Glutamatergic neuron (in vitro differentiated cells): ENCODE measurements at regions not wholly inside any gene's neighbourhood (a gene's known extent, or its start where the extent isn't known, plus 50 kb on each side); places are given as distances from the start of the nearest gene placed in this dataset.

Experiments used
- DNase-seq: peaks from one replicate; pipeline ENCODE4 v3.0.0; 2022
- H3K27ac Mint-ChIP-seq: one replicate; pipeline ENCODE4 v1.8.0; 2020; ENCODE audit warnings: mild to moderate bottlenecking, mixed read lengths, inconsistent platforms; ENCODE audit not compliant: unreplicated experiment
- H3K27me3 Mint-ChIP-seq: one replicate; pipeline ENCODE4 v1.8.0; 2020; ENCODE audit warnings: mild to moderate bottlenecking, moderate library complexity, mixed read lengths, inconsistent platforms; ENCODE audit not compliant: unreplicated experiment
- H3K36me3 Mint-ChIP-seq: one replicate; pipeline ENCODE4 v1.8.0; 2020; ENCODE audit warnings: mild to moderate bottlenecking, mixed read lengths, inconsistent platforms; ENCODE audit not compliant: unreplicated experiment
- H3K4me1 Mint-ChIP-seq: one replicate; pipeline ENCODE4 v1.8.0; 2020; ENCODE audit warnings: mild to moderate bottlenecking, low read depth, mixed read lengths, inconsistent platforms; ENCODE audit not compliant: unreplicated experiment
- H3K4me3 Mint-ChIP-seq: one replicate; pipeline ENCODE4 v1.8.0; 2020; ENCODE audit warnings: mild to moderate bottlenecking, mixed read lengths, inconsistent platforms; ENCODE audit not compliant: unreplicated experiment
- H3K9me3 Mint-ChIP-seq: one replicate; pipeline ENCODE4 v1.8.0; 2020; ENCODE audit warnings: mild to moderate bottlenecking, moderate library complexity, mixed read lengths, inconsistent platforms; ENCODE audit not compliant: unreplicated experiment
- TF ChIP-seq, protein P1 (sequence below): fragments of 200-600 bp; sonication (generic); IDR thresholded peaks from one replicate; pipeline ENCODE4 v1.5.0; 2021; ENCODE audit not compliant: partially characterized antibody, unreplicated experiment

DNA sequence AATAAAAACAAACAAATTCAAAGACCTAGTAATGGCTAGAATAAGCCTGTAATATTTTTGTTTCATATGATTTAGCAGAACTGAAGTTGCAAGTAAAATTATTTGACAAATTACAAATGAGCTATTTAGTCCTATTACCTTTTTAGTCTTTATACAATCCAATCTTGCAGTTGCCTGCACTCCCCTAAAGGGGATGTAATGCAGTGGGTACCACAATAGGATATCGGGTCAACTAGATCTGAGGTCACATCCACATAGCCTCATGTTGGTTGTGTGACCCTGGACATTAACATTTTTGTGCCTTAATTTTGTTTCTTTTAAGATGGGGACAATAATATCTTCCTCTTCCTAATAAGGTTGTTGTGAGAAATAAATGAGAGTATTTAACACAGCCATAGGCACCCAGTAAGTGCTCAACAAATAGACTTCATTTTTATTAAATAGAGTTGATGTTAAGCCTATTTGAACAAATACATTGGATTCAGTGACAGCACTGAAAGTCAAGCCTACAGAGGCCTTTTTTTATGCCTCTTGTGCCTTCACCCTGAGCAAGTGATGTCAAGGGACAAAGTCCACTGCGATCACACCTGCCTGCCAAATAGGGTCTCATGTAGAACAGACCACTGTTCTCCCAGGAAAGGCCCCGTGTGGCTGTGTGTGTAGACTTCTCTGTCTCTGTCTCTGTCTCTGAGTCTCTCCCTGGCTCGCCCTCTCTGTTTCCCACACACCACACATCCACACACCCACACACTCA, 124.8 kb downstream of the EVX1 start:
- DNase-seq, result no peak
- no peaks in the 10 kb centered on the region for H3K27me3 Mint-ChIP-seq
- no peaks in the 10 kb centered on the region for H3K36me3 Mint-ChIP-seq
- TF ChIP-seq, protein P1, sequence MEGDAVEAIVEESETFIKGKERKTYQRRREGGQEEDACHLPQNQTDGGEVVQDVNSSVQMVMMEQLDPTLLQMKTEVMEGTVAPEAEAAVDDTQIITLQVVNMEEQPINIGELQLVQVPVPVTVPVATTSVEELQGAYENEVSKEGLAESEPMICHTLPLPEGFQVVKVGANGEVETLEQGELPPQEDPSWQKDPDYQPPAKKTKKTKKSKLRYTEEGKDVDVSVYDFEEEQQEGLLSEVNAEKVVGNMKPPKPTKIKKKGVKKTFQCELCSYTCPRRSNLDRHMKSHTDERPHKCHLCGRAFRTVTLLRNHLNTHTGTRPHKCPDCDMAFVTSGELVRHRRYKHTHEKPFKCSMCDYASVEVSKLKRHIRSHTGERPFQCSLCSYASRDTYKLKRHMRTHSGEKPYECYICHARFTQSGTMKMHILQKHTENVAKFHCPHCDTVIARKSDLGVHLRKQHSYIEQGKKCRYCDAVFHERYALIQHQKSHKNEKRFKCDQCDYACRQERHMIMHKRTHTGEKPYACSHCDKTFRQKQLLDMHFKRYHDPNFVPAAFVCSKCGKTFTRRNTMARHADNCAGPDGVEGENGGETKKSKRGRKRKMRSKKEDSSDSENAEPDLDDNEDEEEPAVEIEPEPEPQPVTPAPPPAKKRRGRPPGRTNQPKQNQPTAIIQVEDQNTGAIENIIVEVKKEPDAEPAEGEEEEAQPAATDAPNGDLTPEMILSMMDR, result no peak
- H3K9me3 Mint-ChIP-seq, result no peaks in the 10 kb centered on the region
- H3K27ac Mint-ChIP-seq, result no peak overlapping the region
- H3K4me3 Mint-ChIP-seq, result no peak overlapping the region
- no peaks in the 10 kb centered on the region for H3K4me1 Mint-ChIP-seq

DNA sequence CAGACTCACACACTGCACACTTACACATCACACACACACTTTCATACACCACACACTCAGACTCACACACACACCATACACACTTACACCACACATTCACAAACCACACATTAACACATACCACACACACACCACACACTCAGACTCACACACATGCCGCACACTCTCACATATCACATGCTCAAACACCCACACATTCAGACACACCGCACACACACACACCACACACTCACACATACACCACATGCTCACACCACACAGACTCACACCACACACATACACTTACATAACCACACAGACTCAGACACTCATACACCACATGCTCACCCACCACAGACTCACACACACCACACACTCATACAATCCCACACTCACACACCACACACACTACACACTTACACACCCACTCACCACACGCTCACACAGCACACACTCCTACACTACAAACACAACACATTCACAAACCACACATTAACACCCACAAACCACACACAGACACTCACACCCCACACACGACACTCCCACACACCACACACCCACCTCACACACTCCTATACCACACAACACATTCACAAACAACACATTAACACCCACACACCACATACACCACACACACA, 125.4 kb downstream of the EVX1 start:
- Mint-ChIP-seq H3K9me3 (no peaks in the 10 kb centered on the region), H3K4me1 (no peaks in the 10 kb centered on the region), H3K27ac (no peak overlapping the region), H3K4me3 (no peak overlapping the region), H3K36me3 (no peaks in the 10 kb centered on the region), H3K27me3 (no peaks in the 10 kb centered on the region)
- TF ChIP-seq, protein P1, result no peak
- DNase-seq, result no peak

DNA sequence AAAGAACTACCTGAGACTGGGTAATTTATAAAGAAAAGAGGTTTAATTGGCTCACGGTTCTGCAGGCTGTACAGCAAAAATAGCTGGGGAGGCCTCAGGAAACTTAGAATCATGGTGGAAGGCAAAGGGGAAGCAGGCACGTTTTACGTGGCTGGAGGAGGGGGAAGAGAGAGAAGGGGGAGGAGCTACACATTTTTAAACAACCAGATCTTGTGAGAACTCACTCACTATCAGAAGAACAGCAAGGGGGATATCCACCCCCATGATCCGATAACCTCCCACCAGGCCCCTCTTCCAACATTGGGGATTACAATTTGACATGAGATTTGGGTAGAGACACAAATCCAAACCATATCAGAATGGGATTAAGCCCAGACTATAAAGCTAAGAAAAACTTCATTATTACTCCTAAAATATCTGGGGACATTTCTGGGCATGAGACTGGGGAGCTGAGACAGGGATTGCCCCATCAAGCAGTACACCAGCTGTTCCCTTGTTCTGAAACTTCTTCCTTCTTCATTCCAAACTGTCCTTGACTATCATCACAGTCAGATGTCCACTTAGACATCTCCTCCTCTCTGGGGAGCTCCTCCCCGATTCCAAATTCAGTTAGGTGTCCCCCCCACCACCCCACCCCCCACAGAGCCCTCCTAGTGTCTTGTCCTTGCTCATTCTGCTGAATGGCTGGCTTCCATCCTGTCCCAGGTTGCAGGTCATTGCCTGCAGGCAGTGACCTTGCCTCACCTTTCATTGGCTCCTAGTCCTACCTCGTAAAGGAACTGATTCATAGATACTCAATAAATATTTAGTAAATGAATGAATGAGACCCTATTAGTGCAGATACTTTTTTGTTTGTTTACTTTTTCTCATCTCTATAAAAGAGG, 132.6 kb downstream of the EVX1 start:
- peaks cover 4% of the 10 kb centered on the region for H3K27me3 Mint-ChIP-seq
- no peak overlapping the region for H3K4me3 Mint-ChIP-seq
- H3K9me3 Mint-ChIP-seq, result no peaks in the 10 kb centered on the region
- TF ChIP-seq, protein P1, result no peak
- H3K4me1 Mint-ChIP-seq, result peaks cover 3% of the 10 kb centered on the region
- H3K36me3 Mint-ChIP-seq, result no peaks in the 10 kb centered on the region
- H3K27ac Mint-ChIP-seq, result no peak overlapping the region
- DNase-seq, result no peak

DNA sequence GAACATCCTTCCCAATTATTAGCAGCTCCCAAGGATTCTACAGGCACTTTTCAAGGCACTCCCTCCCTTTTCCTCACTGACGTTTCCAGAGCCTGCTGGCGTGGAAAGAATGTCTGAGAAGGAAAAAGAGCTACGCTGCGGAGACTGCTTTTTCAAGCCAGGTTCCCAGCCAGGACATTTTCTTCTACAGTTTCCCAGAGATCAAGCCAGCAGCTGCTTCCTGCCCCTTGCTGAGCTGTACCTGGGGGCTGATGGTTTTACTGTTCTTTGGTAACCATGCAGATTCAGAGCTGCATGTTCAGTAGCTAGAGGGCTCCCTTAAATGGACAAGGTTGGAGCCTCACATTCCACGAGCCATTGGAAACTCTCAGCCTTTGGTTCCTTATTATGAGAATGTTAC, 133.4 kb downstream of the EVX1 start:
- TF ChIP-seq, protein P1, result no peak
- no peaks in the 10 kb centered on the region for H3K9me3 Mint-ChIP-seq
- H3K36me3 Mint-ChIP-seq, result no peaks in the 10 kb centered on the region
- H3K27me3 Mint-ChIP-seq, result peaks cover 4% of the 10 kb centered on the region
- no peak overlapping the region for H3K27ac Mint-ChIP-seq
- H3K4me1 Mint-ChIP-seq, result peaks cover 3% of the 10 kb centered on the region
- H3K4me3 Mint-ChIP-seq, result no peak overlapping the region
- DNase-seq, result no peak

DNA sequence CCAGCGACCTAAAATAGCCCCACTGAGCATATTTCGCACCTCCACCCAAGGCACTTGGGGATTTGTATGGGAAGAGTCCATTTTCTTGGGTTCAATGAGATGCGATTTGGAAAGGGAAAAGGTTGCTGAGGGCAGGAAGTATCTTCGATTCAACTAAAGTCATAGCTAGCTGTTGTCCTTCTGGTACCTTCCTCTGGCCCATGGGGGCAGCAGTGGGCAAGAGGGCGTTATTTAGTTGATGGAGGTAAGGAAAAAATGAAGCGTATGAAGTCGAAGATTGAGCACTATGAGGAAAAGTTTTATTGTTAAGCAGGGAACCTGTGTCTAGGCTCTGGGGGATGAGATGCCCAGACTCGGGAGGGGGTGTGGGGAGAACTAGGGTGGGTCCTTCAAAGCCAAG, 135.4 kb downstream of the EVX1 start:
- Mint-ChIP-seq H3K36me3 (no peaks in the 10 kb centered on the region), H3K27ac (no peak overlapping the region), H3K4me3 (no peak overlapping the region), H3K27me3 (peaks cover 4% of the 10 kb centered on the region), H3K9me3 (no peaks in the 10 kb centered on the region), H3K4me1 (peaks cover 3% of the 10 kb centered on the region)
- DNase-seq, result no peak
- TF ChIP-seq, protein P1, result no peak
